ENCODE measurements at regions not wholly inside any gene's neighbourhood (a gene's known extent, or its start where the extent isn't known, plus 50 kb on each side); places are given as distances from the start of the nearest gene placed in this dataset.

DNA sequence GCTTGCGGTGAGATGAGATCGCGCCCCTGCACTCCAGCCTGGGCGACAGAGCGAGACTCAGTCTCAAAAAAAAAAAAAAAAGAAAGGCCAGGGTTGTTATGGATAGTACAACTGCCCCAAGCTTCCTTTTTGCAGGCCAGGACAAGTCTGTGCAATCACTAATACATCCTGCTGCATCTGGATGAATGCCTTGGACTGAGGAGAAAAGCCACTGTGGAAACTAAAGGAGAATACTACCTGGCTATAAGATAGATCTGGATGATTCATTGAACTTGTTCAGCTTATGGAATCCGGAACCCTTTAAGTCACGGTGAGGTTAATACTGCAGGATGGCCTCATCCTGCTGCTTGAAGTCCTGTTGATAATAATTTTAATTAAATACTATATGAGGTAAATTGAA is 278.2 kb downstream of the TFAP2A start:
- TF ChIP-seq TCF12 (IDR thresholded peaks at IDR 0.05; ENCODE audit: low read depth) = no peak
- TF ChIP-seq, protein P1, sequence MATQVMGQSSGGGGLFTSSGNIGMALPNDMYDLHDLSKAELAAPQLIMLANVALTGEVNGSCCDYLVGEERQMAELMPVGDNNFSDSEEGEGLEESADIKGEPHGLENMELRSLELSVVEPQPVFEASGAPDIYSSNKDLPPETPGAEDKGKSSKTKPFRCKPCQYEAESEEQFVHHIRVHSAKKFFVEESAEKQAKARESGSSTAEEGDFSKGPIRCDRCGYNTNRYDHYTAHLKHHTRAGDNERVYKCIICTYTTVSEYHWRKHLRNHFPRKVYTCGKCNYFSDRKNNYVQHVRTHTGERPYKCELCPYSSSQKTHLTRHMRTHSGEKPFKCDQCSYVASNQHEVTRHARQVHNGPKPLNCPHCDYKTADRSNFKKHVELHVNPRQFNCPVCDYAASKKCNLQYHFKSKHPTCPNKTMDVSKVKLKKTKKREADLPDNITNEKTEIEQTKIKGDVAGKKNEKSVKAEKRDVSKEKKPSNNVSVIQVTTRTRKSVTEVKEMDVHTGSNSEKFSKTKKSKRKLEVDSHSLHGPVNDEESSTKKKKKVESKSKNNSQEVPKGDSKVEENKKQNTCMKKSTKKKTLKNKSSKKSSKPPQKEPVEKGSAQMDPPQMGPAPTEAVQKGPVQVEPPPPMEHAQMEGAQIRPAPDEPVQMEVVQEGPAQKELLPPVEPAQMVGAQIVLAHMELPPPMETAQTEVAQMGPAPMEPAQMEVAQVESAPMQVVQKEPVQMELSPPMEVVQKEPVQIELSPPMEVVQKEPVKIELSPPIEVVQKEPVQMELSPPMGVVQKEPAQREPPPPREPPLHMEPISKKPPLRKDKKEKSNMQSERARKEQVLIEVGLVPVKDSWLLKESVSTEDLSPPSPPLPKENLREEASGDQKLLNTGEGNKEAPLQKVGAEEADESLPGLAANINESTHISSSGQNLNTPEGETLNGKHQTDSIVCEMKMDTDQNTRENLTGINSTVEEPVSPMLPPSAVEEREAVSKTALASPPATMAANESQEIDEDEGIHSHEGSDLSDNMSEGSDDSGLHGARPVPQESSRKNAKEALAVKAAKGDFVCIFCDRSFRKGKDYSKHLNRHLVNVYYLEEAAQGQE (IDR thresholded peaks at IDR 0.05; ENCODE audit: low read depth) = no peak
- no peak for TF ChIP-seq FOXM1 (IDR thresholded peaks at IDR 0.05; ENCODE audit: borderline replicate concordance, low read depth)
- no peak for TF ChIP-seq NFIC (IDR thresholded peaks at IDR 0.05)
- TF ChIP-seq TEAD4 (IDR thresholded peaks at IDR 0.05) = no peak
- TF ChIP-seq EGR1 (IDR thresholded peaks at IDR 0.05) = no peak
- no peak for TF ChIP-seq TAF1 (IDR thresholded peaks at IDR 0.05; ENCODE audit: low read depth)
- TF ChIP-seq, protein P2, sequence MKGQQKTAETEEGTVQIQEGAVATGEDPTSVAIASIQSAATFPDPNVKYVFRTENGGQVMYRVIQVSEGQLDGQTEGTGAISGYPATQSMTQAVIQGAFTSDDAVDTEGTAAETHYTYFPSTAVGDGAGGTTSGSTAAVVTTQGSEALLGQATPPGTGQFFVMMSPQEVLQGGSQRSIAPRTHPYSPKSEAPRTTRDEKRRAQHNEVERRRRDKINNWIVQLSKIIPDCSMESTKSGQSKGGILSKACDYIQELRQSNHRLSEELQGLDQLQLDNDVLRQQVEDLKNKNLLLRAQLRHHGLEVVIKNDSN (IDR thresholded peaks at IDR 0.05) = no peak
- TF ChIP-seq, protein P3, sequence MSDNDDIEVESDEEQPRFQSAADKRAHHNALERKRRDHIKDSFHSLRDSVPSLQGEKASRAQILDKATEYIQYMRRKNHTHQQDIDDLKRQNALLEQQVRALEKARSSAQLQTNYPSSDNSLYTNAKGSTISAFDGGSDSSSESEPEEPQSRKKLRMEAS (IDR thresholded peaks at IDR 0.05) = no peak
- TF ChIP-seq CREB1 (IDR thresholded peaks at IDR 0.05; ENCODE audit: low read depth) = no peak
- TF ChIP-seq RAD21 (IDR thresholded peaks at IDR 0.05; ENCODE audit: low read depth) = no peak
- no peak for TF ChIP-seq YY1 (IDR thresholded peaks at IDR 0.05; ENCODE audit: low read depth)
- no peak for TF ChIP-seq CEBPB (IDR thresholded peaks at IDR 0.05)
- TF ChIP-seq EP300 (IDR thresholded peaks at IDR 0.05; ENCODE audit: borderline replicate concordance) = no peak
- TF ChIP-seq ZBTB7A (IDR thresholded peaks at IDR 0.05; ENCODE audit: low read depth) = no peak

DNA sequence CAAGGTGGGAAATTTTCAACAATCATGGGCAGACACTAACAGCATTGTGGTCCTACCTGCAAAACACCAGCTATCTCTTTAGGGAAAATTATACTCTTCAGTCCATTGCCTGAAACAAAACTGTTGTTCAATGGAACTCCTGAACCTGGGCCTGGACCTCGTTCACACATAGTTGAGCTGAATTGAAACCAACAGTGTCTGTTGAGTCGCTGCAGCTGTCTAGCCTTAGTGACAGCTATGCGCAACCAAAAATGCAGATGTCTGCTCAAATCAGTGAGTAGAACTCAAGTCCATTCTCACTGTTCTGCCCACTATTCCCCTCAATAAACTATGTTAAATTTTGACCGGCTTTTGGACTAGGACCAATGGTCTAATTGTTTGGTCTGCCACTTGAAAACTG is 286.2 kb downstream of the TFAP2A start:
- TF ChIP-seq, protein P1 (IDR thresholded peaks at IDR 0.05; ENCODE audit: low read depth) = no peak
- TF ChIP-seq EP300 (IDR thresholded peaks at IDR 0.05; ENCODE audit: borderline replicate concordance) = no peak
- no peak for TF ChIP-seq TEAD4 (IDR thresholded peaks at IDR 0.05)
- no peak for TF ChIP-seq ZBTB7A (IDR thresholded peaks at IDR 0.05; ENCODE audit: low read depth)
- no peak for TF ChIP-seq TCF12 (IDR thresholded peaks at IDR 0.05; ENCODE audit: low read depth)
- TF ChIP-seq, protein P2 (IDR thresholded peaks at IDR 0.05) = no peak
- no peak for TF ChIP-seq YY1 (IDR thresholded peaks at IDR 0.05; ENCODE audit: low read depth)
- TF ChIP-seq NFIC (IDR thresholded peaks at IDR 0.05) = no peak
- no peak for TF ChIP-seq CREB1 (IDR thresholded peaks at IDR 0.05; ENCODE audit: low read depth)
- no peak for TF ChIP-seq RAD21 (IDR thresholded peaks at IDR 0.05; ENCODE audit: low read depth)
- no peak for TF ChIP-seq EGR1 (IDR thresholded peaks at IDR 0.05)
- no peak for TF ChIP-seq CEBPB (IDR thresholded peaks at IDR 0.05)
- TF ChIP-seq FOXM1 (IDR thresholded peaks at IDR 0.05; ENCODE audit: borderline replicate concordance, low read depth) = no peak
- TF ChIP-seq, protein P3 (IDR thresholded peaks at IDR 0.05) = no peak
- TF ChIP-seq TAF1 (IDR thresholded peaks at IDR 0.05; ENCODE audit: low read depth) = no peak

DNA sequence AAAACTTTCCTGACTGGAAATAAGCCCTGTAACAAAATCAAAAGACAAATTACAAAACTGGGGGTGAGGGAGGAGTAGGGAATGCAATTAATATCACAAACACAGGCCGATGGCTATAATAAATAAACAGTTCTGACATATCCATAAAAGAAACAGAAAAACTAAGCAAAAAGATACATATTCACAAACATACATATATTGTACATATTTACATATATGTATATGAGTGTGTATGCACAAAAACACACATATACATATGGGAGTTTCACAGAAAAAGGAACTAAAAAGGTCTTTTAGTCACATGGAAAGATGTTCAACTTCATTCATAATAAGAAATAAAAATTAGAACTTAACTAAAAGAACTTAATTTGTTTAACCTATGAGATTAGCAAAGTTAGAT is 292.7 kb downstream of the TFAP2A start:
- TF ChIP-seq RAD21 (IDR thresholded peaks at IDR 0.05; ENCODE audit: low read depth) (no peak), EGR1 (IDR thresholded peaks at IDR 0.05) (no peak), TCF12 (IDR thresholded peaks at IDR 0.05; ENCODE audit: low read depth) (no peak), CEBPB (IDR thresholded peaks at IDR 0.05) (no peak), TAF1 (IDR thresholded peaks at IDR 0.05; ENCODE audit: low read depth) (no peak), NFIC (IDR thresholded peaks at IDR 0.05) (no peak)
- TF ChIP-seq, protein P2 (IDR thresholded peaks at IDR 0.05) = no peak

DNA sequence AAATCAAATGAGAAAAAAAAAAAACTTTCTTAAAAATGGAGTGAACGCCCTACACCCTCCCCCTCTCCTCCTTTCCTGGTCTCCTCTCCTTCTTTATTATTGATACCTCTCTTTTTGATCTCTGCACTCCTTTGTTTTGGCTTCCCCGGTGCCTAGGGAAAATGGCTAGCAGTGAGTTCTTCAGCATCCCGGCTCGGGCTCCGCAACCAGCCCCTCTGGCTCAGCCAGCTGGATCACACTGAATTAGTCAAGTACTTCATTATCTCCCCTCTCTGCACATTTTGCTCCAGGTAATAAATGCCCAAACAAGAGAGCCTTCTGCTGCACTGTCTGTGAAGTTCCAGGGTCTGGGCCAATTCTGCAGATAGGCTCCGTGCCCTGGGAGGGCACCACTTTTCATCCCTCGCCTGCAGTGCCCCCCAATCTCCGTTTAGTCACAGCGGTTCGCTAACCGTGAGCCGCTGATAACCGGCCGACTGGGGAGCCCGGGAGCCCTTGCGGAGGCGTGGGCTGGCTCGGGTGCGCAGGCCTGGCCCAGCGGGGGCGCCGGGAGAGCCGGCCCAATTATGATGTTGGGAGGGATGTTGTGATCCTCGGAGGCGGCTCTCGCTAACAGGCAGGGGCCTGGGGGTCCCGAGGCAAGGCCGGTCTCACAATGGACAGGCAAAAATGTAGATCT is 301.9 kb downstream of the TFAP2A start:
- TF ChIP-seq NFIC (IDR thresholded peaks at IDR 0.05) (no peak), EGR1 (IDR thresholded peaks at IDR 0.05) (no peak), CEBPB (IDR thresholded peaks at IDR 0.05) (no peak), TCF12 (IDR thresholded peaks at IDR 0.05; ENCODE audit: low read depth) (no peak), ZBTB7A (IDR thresholded peaks at IDR 0.05; ENCODE audit: low read depth) (no peak), CREB1 (IDR thresholded peaks at IDR 0.05; ENCODE audit: low read depth) (no peak), TEAD4 (IDR thresholded peaks at IDR 0.05) (no peak), RAD21 (IDR thresholded peaks at IDR 0.05; ENCODE audit: low read depth) (no peak), TAF1 (IDR thresholded peaks at IDR 0.05; ENCODE audit: low read depth) (no peak), FOXM1 (IDR thresholded peaks at IDR 0.05; ENCODE audit: borderline replicate concordance, low read depth) (no peak), YY1 (IDR thresholded peaks at IDR 0.05; ENCODE audit: low read depth) (no peak)
- TF ChIP-seq, protein P3 (IDR thresholded peaks at IDR 0.05) = no peak
- TF ChIP-seq, protein P2 (IDR thresholded peaks at IDR 0.05) = no peak

Data from Ishikawa (cell line).